Mesothelial cell of epicardium (in vitro differentiated cells): ENCODE measurements at regions not wholly inside any gene's neighbourhood (a gene's known extent, or its start where the extent isn't known, plus 50 kb on each side); places are given as distances from the start of the nearest gene placed in this dataset.

Source experiments
- DNase-seq, 2 experiments: peaks; one replicate each; pipeline ENCODE4 v3.0.0; 2021; ENCODE audit warnings: low spot score in 2 of 2; ENCODE audit not compliant: unreplicated experiment in 2 of 2
- H3K27ac Mint-ChIP-seq: 2 replicates; pipeline ENCODE4 v1.8.0; 2021; ENCODE audit warnings: mixed read lengths
- H3K27me3 Mint-ChIP-seq: 2 replicates; pipeline ENCODE4 v1.8.0; 2021; ENCODE audit warnings: low read depth, mixed read lengths
- H3K36me3 Mint-ChIP-seq: 2 replicates; pipeline ENCODE4 v1.8.0; 2021; ENCODE audit warnings: mixed read lengths
- H3K4me1 Mint-ChIP-seq: 2 replicates; pipeline ENCODE4 v1.8.0; 2021; ENCODE audit warnings: mixed read lengths
- H3K4me3 Mint-ChIP-seq: 2 replicates; pipeline ENCODE4 v1.8.0; 2021; ENCODE audit warnings: mild to moderate bottlenecking, moderate library complexity, mixed read lengths
- H3K9me3 Mint-ChIP-seq: 2 replicates; pipeline ENCODE4 v1.8.0; 2021; ENCODE audit warnings: mixed read lengths
- TF ChIP-seq, protein P1 (sequence below): fragments of 200-600 bp; sonication (generic); IDR thresholded peaks from one replicate; pipeline ENCODE4 v1.5.0; 2021; ENCODE audit warnings: antibody characterized with exemption; ENCODE audit not compliant: unreplicated experiment

GRCh38 chr22:47449508-47450270 lies 687.2 kb downstream of the TBC1D22A start:
- no peak overlapping the region for H3K4me3 Mint-ChIP-seq
- DNase-seq, result no peak
- H3K9me3 Mint-ChIP-seq, result peaks cover 66% of the 10 kb centered on the region
- H3K36me3 Mint-ChIP-seq, result peaks cover 16% of the 10 kb centered on the region
- H3K27me3 Mint-ChIP-seq, result no peaks in the 10 kb centered on the region
- H3K27ac Mint-ChIP-seq, result no peak overlapping the region
- TF ChIP-seq, protein P1, sequence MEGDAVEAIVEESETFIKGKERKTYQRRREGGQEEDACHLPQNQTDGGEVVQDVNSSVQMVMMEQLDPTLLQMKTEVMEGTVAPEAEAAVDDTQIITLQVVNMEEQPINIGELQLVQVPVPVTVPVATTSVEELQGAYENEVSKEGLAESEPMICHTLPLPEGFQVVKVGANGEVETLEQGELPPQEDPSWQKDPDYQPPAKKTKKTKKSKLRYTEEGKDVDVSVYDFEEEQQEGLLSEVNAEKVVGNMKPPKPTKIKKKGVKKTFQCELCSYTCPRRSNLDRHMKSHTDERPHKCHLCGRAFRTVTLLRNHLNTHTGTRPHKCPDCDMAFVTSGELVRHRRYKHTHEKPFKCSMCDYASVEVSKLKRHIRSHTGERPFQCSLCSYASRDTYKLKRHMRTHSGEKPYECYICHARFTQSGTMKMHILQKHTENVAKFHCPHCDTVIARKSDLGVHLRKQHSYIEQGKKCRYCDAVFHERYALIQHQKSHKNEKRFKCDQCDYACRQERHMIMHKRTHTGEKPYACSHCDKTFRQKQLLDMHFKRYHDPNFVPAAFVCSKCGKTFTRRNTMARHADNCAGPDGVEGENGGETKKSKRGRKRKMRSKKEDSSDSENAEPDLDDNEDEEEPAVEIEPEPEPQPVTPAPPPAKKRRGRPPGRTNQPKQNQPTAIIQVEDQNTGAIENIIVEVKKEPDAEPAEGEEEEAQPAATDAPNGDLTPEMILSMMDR, result no peak
- H3K4me1 Mint-ChIP-seq, result no peaks in the 10 kb centered on the region

DNA sequence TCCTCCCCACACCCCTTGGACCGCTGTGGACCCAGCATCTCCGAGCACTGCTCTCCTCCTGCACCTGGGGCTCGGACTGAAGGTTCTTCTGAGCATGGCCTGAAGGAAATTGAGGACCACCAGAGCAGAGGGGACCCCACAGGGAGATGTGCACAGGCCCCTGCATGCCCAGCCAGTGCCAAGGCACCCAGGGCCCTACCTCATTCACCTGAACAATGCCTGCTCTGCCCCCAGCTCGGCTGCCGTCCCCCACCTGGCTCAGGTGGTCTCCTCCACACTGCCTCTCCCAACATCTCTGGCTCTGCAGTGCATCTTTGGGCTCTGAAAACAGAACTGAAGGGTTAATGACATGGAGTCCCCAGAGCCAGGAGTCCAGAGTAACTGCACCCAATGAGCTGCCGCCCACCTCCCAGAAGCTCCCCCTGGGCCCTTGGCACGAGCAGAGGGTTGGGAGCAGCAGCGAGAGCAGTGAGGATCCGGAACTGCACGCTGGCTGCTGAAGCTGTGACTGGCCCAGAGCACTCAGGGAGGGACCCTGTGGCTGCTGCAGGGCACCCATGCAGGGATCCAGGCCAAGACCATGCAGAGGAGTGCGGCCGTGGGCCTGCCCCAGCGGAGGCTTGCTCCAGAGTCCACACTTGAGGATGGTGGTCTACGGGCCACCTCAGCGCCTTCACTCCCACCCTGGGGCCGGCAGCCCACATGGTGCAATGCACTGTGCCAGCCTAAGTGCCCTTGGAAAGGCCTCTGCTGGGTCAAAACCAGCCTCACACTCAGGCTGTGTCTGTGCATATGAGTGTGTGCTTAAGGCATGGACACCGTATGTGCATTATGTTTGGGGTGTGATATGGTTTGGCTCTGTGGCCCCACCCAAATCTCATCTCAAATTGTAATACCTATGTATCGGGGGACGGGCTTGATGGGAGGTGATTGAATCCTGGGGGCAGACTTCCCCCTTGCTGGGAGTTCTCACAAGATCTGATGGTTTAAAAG lies 686.1 kb downstream of the TBC1D22A start:
- Mint-ChIP-seq H3K36me3 (peaks cover 12% of the 10 kb centered on the region), H3K9me3 (peaks cover 56% of the 10 kb centered on the region)

DNA sequence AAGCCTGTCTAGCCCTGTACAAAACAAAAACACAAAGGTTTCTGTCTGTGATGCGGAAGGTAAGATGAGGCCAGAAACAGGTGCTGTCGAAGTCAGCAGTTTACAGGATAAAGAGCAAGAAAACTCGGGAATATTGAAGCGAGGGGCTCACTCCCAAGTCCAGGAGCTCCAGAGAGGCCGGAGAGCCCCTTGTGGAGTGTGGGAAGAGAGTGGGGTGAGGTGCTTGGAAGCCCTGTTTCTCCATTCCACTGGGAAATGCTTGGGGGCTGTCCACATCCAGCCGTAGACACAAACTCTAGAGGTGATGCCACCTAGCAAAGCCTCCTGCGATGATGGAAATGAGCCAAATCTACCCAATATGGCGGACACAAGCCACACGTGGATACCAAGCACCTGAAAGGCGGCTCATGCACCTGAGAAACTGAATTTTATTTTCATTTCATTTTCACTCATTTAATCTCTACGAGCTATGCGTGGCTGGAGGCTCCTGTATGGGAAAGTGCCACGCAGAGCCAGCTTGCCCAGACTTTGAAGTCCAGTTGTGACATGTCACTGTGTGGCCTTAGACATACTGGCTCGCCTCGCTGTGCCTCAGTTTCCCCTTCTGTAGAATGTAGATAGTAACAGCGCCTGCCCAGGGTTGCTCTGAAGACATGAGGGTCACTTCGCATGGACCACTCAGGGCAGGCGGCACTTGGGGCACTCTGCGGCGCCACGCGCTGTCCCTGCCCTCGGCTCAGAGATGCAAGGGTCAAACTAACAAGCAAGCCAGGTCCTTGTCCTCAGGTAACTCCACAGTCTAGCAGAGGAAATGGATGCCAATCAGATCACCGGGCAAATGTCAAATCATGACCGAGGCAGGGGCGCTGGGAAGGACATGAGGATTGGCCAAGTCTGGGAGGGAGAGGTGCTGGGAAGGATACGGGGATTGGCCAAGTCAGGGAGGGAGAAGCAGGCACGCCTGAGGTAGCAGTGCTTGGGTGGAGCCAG lies 684.7 kb downstream of the TBC1D22A start:
- Mint-ChIP-seq H3K4me1 (no peaks in the 10 kb centered on the region), H3K36me3 (peaks cover 12% of the 10 kb centered on the region), H3K4me3 (no peak overlapping the region), H3K27me3 (no peaks in the 10 kb centered on the region), H3K27ac (no peak overlapping the region), H3K9me3 (peaks cover 56% of the 10 kb centered on the region)
- TF ChIP-seq, protein P1, result no peak
- no peak for DNase-seq

More for the DNA sequence above, 686.1 kb downstream of the TBC1D22A start:
- Mint-ChIP-seq H3K27ac (no peak overlapping the region), H3K4me1 (no peaks in the 10 kb centered on the region), H3K27me3 (no peaks in the 10 kb centered on the region), H3K4me3 (no peak overlapping the region)
- TF ChIP-seq, protein P1, result no peak
- DNase-seq, result no peak

- H3K4me3 Mint-ChIP-seq, result no peak overlapping the region
Observed at GRCh38 chr22:47446331-47446730, 683.9 kb downstream of the TBC1D22A start.

More at GRCh38 chr22:47446331-47446730, 683.9 kb downstream of the TBC1D22A start:
- peaks cover 56% of the 10 kb centered on the region for H3K9me3 Mint-ChIP-seq
- no peak overlapping the region for H3K27ac Mint-ChIP-seq
- TF ChIP-seq, protein P1, result no peak
- no peaks in the 10 kb centered on the region for H3K27me3 Mint-ChIP-seq
- H3K36me3 Mint-ChIP-seq, result peaks cover 12% of the 10 kb centered on the region
- no peaks in the 10 kb centered on the region for H3K4me1 Mint-ChIP-seq
- DNase-seq, result no peak
